ENCODE measurements at regions not wholly inside any gene's neighbourhood (a gene's known extent, or its start where the extent isn't known, plus 50 kb on each side); places are given as distances from the start of the nearest gene placed in this dataset.

- Mint-ChIP-seq H3K4me1 (ENCODE audit: low read depth) (no peaks in the 10 kb centered on the region), H3K27me3 (ENCODE audit: insufficient read depth) (no peaks in the 10 kb centered on the region), H3K4me3 (no peak overlapping the region), H3K27ac (no peak overlapping the region), H3K36me3 (ENCODE audit: low read depth) (no peaks in the 10 kb centered on the region), H3K9me3 (peaks cover 31% of the 10 kb centered on the region)
- TF ChIP-seq, protein P1, sequence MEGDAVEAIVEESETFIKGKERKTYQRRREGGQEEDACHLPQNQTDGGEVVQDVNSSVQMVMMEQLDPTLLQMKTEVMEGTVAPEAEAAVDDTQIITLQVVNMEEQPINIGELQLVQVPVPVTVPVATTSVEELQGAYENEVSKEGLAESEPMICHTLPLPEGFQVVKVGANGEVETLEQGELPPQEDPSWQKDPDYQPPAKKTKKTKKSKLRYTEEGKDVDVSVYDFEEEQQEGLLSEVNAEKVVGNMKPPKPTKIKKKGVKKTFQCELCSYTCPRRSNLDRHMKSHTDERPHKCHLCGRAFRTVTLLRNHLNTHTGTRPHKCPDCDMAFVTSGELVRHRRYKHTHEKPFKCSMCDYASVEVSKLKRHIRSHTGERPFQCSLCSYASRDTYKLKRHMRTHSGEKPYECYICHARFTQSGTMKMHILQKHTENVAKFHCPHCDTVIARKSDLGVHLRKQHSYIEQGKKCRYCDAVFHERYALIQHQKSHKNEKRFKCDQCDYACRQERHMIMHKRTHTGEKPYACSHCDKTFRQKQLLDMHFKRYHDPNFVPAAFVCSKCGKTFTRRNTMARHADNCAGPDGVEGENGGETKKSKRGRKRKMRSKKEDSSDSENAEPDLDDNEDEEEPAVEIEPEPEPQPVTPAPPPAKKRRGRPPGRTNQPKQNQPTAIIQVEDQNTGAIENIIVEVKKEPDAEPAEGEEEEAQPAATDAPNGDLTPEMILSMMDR (IDR thresholded peaks at IDR 0.05) = no peak
- DNase-seq = no peak
These were observed 404.2 kb upstream of the EPHA6 start for GRCh38 chr3:96410006-96410730.

DNA sequence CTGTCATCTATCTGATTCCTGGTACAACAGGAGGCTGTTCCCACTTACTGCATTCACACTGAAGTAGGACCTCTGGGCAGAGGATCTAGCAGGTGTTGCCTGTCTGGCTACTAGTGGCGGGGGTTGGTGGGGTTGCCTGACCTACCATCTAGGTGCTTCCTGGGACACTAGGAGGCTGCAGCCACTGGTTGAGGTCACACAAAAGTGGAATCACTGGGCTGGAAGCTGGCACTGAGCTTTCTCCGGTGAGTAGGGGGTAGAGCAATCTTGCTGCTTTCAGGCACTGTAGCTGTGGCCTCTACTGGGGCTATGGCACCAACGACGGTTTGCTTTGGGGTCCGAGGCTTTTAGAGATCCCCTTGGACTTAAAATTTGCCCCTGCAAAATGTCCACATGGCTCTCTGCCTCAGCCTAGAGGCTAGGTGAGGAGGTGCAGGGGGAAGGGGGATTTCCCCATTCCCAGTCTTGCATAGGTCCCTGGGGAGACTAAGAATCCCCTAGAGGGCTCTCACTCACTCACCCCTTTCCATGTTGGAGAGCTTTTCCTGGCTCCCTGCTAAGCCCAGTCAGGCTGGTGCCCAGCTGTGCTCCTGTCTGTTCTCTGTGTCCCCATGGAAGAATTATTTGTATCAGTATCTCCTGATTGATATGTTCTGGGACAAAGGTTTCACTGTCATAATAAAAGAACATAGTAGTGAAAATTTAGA, 397.7 kb upstream of the EPHA6 start:
- no peak for DNase-seq
- Mint-ChIP-seq H3K4me1 (ENCODE audit: low read depth) (no peaks in the 10 kb centered on the region), H3K4me3 (no peak overlapping the region), H3K36me3 (ENCODE audit: low read depth) (no peaks in the 10 kb centered on the region), H3K9me3 (peaks cover 27% of the 10 kb centered on the region), H3K27me3 (ENCODE audit: insufficient read depth) (no peaks in the 10 kb centered on the region), H3K27ac (no peak overlapping the region)
- TF ChIP-seq, protein P1 (IDR thresholded peaks at IDR 0.05) = no peak

DNA sequence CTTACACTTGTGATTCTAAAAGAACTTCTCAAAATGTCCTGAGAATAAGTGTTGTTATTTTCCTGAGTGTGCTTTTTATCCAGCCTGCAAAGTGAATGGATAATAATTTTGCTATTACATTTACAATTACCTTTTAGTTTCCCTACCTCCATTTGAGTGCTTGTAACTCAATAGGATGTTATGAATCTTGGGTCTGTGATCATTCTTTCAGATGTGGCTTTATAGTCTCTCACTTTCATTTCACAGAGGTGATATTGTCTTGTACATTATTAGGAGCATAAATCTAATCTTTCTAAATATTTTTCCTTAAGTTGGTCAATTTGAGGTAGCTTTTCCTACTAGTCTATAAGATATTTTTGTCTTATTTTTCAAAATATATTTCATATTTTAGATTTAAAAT, 386.3 kb upstream of the EPHA6 start:
- no peaks in the 10 kb centered on the region for H3K36me3 Mint-ChIP-seq (ENCODE audit: low read depth)
- peaks cover 37% of the 10 kb centered on the region for H3K9me3 Mint-ChIP-seq
- DNase-seq = no peak
- H3K4me1 Mint-ChIP-seq (ENCODE audit: low read depth) = no peaks in the 10 kb centered on the region
- TF ChIP-seq, protein P1 (IDR thresholded peaks at IDR 0.05) = no peak
- H3K4me3 Mint-ChIP-seq = no peak overlapping the region
- H3K27me3 Mint-ChIP-seq (ENCODE audit: insufficient read depth) = no peaks in the 10 kb centered on the region
- no peak overlapping the region for H3K27ac Mint-ChIP-seq

- H3K36me3 Mint-ChIP-seq (ENCODE audit: low read depth) = no peaks in the 10 kb centered on the region
- TF ChIP-seq, protein P1 (IDR thresholded peaks at IDR 0.05) = no peak
- peaks cover 29% of the 10 kb centered on the region for H3K9me3 Mint-ChIP-seq
These were observed 384.3 kb upstream of the EPHA6 start for GRCh38 chr3:96430079-96430478.

DNA sequence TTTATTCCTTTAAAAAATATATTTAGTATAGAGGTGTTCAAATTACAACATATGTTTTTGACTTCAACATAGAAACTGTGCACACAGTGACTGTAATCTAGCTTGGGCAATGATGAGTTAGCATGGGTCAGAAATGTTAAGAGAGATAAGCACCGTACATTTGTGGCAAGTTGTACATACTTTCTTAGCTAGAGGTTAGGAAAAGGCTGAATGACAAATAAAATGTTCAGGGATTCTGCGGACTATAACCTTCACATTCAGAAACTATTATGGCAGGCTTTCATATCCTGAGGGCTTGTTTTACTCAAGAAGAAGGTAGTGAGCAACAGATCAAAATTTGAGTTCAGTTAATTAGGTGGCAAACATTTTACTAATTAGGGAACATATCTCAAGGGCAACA, 379.7 kb upstream of the EPHA6 start:
- DNase-seq = no peak
- Mint-ChIP-seq H3K4me1 (ENCODE audit: low read depth) (no peaks in the 10 kb centered on the region), H3K4me3 (no peak overlapping the region), H3K36me3 (ENCODE audit: low read depth) (no peaks in the 10 kb centered on the region), H3K27me3 (ENCODE audit: insufficient read depth) (no peaks in the 10 kb centered on the region), H3K27ac (no peak overlapping the region), H3K9me3 (peaks cover 23% of the 10 kb centered on the region)
- TF ChIP-seq, protein P1 (IDR thresholded peaks at IDR 0.05) = no peak

More at GRCh38 chr3:96430079-96430478, 384.3 kb upstream of the EPHA6 start:
- no peaks in the 10 kb centered on the region for H3K27me3 Mint-ChIP-seq (ENCODE audit: insufficient read depth)
- DNase-seq = no peak
- no peak overlapping the region for H3K4me3 Mint-ChIP-seq
- H3K27ac Mint-ChIP-seq = no peak overlapping the region
- no peaks in the 10 kb centered on the region for H3K4me1 Mint-ChIP-seq (ENCODE audit: low read depth)
